ENCODE measurements at regions not wholly inside any gene's neighbourhood (a gene's known extent, or its start where the extent isn't known, plus 50 kb on each side); places are given as distances from the start of the nearest gene placed in this dataset.
"Not testable (repeated sequence)": the region's sequence is repeated elsewhere in the genome, so short reads cannot be mapped to it uniquely, and the experiment has no call there.

- intact Hi-C loops (cut with DNase I, micrococcal nuclease); H3K27me3 Mint-ChIP-seq; H3K4me3 Mint-ChIP-seq; DNase-seq; H3K4me1 Mint-ChIP-seq; H3K36me3 Mint-ChIP-seq (ENCODE audit: low read depth); CTCF ChIA-PET; POLR2A ChIA-PET; H3K27ac Mint-ChIP-seq; H3K9me3 Mint-ChIP-seq (ENCODE audit: low read depth); ATAC-seq: not testable (repeated sequence)
Measured at GRCh38 chr2:18266699-18267098, 293.8 kb downstream of the RDH14 start.

- ATAC-seq = no peak
- Mint-ChIP-seq H3K4me1 (no peaks in the 10 kb centered on the region), H3K9me3 (ENCODE audit: low read depth) (no peaks in the 10 kb centered on the region), H3K4me3 (no peak overlapping the region), H3K27me3 (peaks cover 2% of the 10 kb centered on the region), H3K36me3 (ENCODE audit: low read depth) (no peaks in the 10 kb centered on the region), H3K27ac (no peak overlapping the region)
- no peak for DNase-seq
- ChIA-PET CTCF (interaction anchor here (1.0 kb wide), 1 partner anchor 13 kb away, joined by 3 read pairs; no protein-coding TSS in a partner anchor), POLR2A (no interaction called here)
- intact Hi-C loops (cut with DNase I, micrococcal nuclease) = no loop called here
Measured at GRCh38 chr2:18265614-18266586, 294.6 kb downstream of the RDH14 start.

GRCh38 chr2:18262601-18263000 lies 297.9 kb downstream of the RDH14 start:
- ChIA-PET CTCF (no interaction called here), POLR2A (no interaction called here)
- no peak overlapping the region for H3K4me3 Mint-ChIP-seq
- ATAC-seq (no peak), DNase-seq (no peak)
- H3K9me3 Mint-ChIP-seq (ENCODE audit: low read depth) = no peaks in the 10 kb centered on the region
- peaks cover 2% of the 10 kb centered on the region for H3K27me3 Mint-ChIP-seq
- H3K4me1 Mint-ChIP-seq = no peaks in the 10 kb centered on the region
- intact Hi-C loops (cut with DNase I, micrococcal nuclease) = no loop called here
- no peaks in the 10 kb centered on the region for H3K36me3 Mint-ChIP-seq (ENCODE audit: low read depth)
- H3K27ac Mint-ChIP-seq = no peak overlapping the region

GRCh38 chr2:18253686-18254197 lies 306.7 kb downstream of the RDH14 start:
- ATAC-seq = no peak
- intact Hi-C loops (cut with DNase I, micrococcal nuclease) = no loop called here
- no peaks in the 10 kb centered on the region for H3K27me3 Mint-ChIP-seq
- ChIA-PET CTCF (no interaction called here), POLR2A (no interaction called here)
- no peak overlapping the region for H3K27ac Mint-ChIP-seq
- H3K4me1 Mint-ChIP-seq = no peaks in the 10 kb centered on the region
- DNase-seq = no peak
- H3K9me3 Mint-ChIP-seq (ENCODE audit: low read depth) = no peaks in the 10 kb centered on the region
- no peaks in the 10 kb centered on the region for H3K36me3 Mint-ChIP-seq (ENCODE audit: low read depth)
- no peak overlapping the region for H3K4me3 Mint-ChIP-seq

GRCh38 chr2:18251486-18251885 lies 309.0 kb downstream of the RDH14 start:
- Mint-ChIP-seq H3K27me3 (no peaks in the 10 kb centered on the region), H3K36me3 (ENCODE audit: low read depth) (no peaks in the 10 kb centered on the region), H3K4me3 (no peak overlapping the region), H3K4me1 (no peaks in the 10 kb centered on the region), H3K27ac (no peak overlapping the region), H3K9me3 (ENCODE audit: low read depth) (no peaks in the 10 kb centered on the region)
- DNase-seq (no peak), ATAC-seq (no peak)
- CTCF ChIA-PET = interaction anchor here (0.7 kb wide), 1 partner anchor 27 kb away, joined by 3 read pairs; no protein-coding TSS in a partner anchor
- POLR2A ChIA-PET = no interaction called here
- intact Hi-C loops (cut with DNase I, micrococcal nuclease) = no loop called here

GRCh38 chr2:18247282-18248110 lies 313.0 kb downstream of the RDH14 start:
- H3K4me3 Mint-ChIP-seq = no peak overlapping the region
- H3K9me3 Mint-ChIP-seq (ENCODE audit: low read depth) = no peaks in the 10 kb centered on the region
- peaks cover 5% of the 10 kb centered on the region for H3K27me3 Mint-ChIP-seq
- ChIA-PET CTCF (no interaction called here), POLR2A (no interaction called here)
- DNase-seq (no peak), ATAC-seq (no peak)
- no peaks in the 10 kb centered on the region for H3K36me3 Mint-ChIP-seq (ENCODE audit: low read depth)
- H3K4me1 Mint-ChIP-seq = no peaks in the 10 kb centered on the region
- no peak overlapping the region for H3K27ac Mint-ChIP-seq
- intact Hi-C loops (cut with DNase I, micrococcal nuclease) = no loop called here

- ATAC-seq (no peak), DNase-seq (no peak)
- CTCF ChIA-PET = interaction anchor here (0.7 kb wide), 1 partner anchor 207 kb away, joined by 3 read pairs; no protein-coding TSS in a partner anchor
- Mint-ChIP-seq H3K4me3 (no peak overlapping the region), H3K36me3 (ENCODE audit: low read depth) (no peaks in the 10 kb centered on the region), H3K27ac (no peak overlapping the region), H3K27me3 (peaks cover 6% of the 10 kb centered on the region), H3K9me3 (ENCODE audit: low read depth) (no peaks in the 10 kb centered on the region), H3K4me1 (no peaks in the 10 kb centered on the region)
- intact Hi-C loops (cut with DNase I, micrococcal nuclease) = no loop called here
- POLR2A ChIA-PET = no interaction called here
Measured at GRCh38 chr2:18245375-18245774, 315.1 kb downstream of the RDH14 start.

- Mint-ChIP-seq H3K4me1 (no peaks in the 10 kb centered on the region), H3K27ac (no peak overlapping the region), H3K9me3 (ENCODE audit: low read depth) (no peaks in the 10 kb centered on the region), H3K27me3 (peaks cover 6% of the 10 kb centered on the region), H3K36me3 (ENCODE audit: low read depth) (no peaks in the 10 kb centered on the region), H3K4me3 (no peak overlapping the region)
- DNase-seq (no peak), ATAC-seq (no peak)
- POLR2A ChIA-PET = no interaction called here
- intact Hi-C loops (cut with DNase I, micrococcal nuclease) = no loop called here
- CTCF ChIA-PET = interaction anchor here (0.7 kb wide), 1 partner anchor 206 kb away, joined by 3 read pairs; no protein-coding TSS in a partner anchor
Measured at GRCh38 chr2:18244845-18245244, 315.6 kb downstream of the RDH14 start.

GRCh38 chr2:18243816-18244215 lies 316.6 kb downstream of the RDH14 start:
- Mint-ChIP-seq H3K4me3 (no peak overlapping the region), H3K27me3 (peaks cover 6% of the 10 kb centered on the region), H3K4me1 (no peaks in the 10 kb centered on the region), H3K36me3 (ENCODE audit: low read depth) (no peaks in the 10 kb centered on the region), H3K27ac (no peak overlapping the region), H3K9me3 (ENCODE audit: low read depth) (no peaks in the 10 kb centered on the region)
- intact Hi-C loops (cut with DNase I, micrococcal nuclease) = no loop called here
- CTCF ChIA-PET = interaction anchor here (0.7 kb wide), 1 partner anchor 287 kb away, joined by 3 read pairs; no protein-coding TSS in a partner anchor
- DNase-seq (no peak), ATAC-seq (no peak)
- POLR2A ChIA-PET = no interaction called here

- CTCF ChIA-PET = no interaction called here
- Mint-ChIP-seq H3K27ac (no peak overlapping the region), H3K4me3 (no peak overlapping the region), H3K27me3 (peaks cover 6% of the 10 kb centered on the region), H3K4me1 (no peaks in the 10 kb centered on the region), H3K9me3 (ENCODE audit: low read depth) (no peaks in the 10 kb centered on the region), H3K36me3 (ENCODE audit: low read depth) (no peaks in the 10 kb centered on the region)
- ATAC-seq (no peak), DNase-seq (no peak)
- POLR2A ChIA-PET = no interaction called here
- intact Hi-C loops (cut with DNase I, micrococcal nuclease) = no loop called here
Measured at GRCh38 chr2:18242716-18243115, 317.7 kb downstream of the RDH14 start.

- Mint-ChIP-seq H3K4me1 (no peaks in the 10 kb centered on the region), H3K27ac (no peak overlapping the region), H3K36me3 (ENCODE audit: low read depth) (no peaks in the 10 kb centered on the region), H3K27me3 (peaks cover 7% of the 10 kb centered on the region), H3K9me3 (ENCODE audit: low read depth) (no peaks in the 10 kb centered on the region), H3K4me3 (no peak overlapping the region)
- CTCF ChIA-PET = no interaction called here
- POLR2A ChIA-PET = no interaction called here
- no peak for ATAC-seq
- no peak for DNase-seq
- intact Hi-C loops (cut with DNase I, micrococcal nuclease) = no loop called here
Measured at GRCh38 chr2:18238209-18238608, 322.2 kb downstream of the RDH14 start.

All from activated CD4-positive, alpha-beta T cell treated with anti-CD3 and anti-CD28 coated beads for 36 hours (primary cell).